ENCODE measurements at regions not wholly inside any gene's neighbourhood (a gene's known extent, or its start where the extent isn't known, plus 50 kb on each side); places are given as distances from the start of the nearest gene placed in this dataset.

DNA sequence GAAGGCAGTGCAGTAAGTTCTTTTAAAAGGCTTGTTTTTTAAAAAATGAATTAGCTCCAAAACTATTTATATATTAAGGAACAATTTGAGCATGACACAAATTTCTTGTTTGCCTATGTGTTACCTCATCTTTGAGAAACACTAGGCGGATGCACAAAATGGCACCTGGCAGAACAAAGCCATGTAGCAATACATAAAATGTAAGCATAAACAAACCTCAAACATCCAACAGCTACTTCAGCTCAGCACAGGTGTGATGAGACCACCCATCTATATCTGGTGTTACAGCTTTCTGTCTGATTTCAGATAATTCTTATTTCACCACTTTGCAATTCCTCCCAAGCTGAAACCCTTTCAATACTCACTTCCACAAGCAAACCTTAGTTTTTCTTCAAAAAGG lies 221.2 kb upstream of the CNTN6 start:
- no peak for TF ChIP-seq EP300 (IDR thresholded peaks at IDR 0.05; ENCODE audit: low read depth in 2 of 2, low read length in 2 of 2)
- no peak for TF ChIP-seq EP300 (CRISPR knock-in tag; IDR thresholded peaks at IDR 0.05; ENCODE audit: borderline replicate concordance)
- TF ChIP-seq CERS6 (CRISPR knock-in tag; IDR thresholded peaks at IDR 0.05) = no peak
- TF ChIP-seq, protein P1, sequence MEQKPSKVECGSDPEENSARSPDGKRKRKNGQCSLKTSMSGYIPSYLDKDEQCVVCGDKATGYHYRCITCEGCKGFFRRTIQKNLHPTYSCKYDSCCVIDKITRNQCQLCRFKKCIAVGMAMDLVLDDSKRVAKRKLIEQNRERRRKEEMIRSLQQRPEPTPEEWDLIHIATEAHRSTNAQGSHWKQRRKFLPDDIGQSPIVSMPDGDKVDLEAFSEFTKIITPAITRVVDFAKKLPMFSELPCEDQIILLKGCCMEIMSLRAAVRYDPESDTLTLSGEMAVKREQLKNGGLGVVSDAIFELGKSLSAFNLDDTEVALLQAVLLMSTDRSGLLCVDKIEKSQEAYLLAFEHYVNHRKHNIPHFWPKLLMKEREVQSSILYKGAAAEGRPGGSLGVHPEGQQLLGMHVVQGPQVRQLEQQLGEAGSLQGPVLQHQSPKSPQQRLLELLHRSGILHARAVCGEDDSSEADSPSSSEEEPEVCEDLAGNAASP (CRISPR knock-in tag; IDR thresholded peaks at IDR 0.05; ENCODE audit: borderline replicate concordance) = no peak

All from HepG2 (cell line).